GM21360 (cell line): ENCODE measurements at regions not wholly inside any gene's neighbourhood (a gene's known extent, or its start where the extent isn't known, plus 50 kb on each side); places are given as distances from the start of the nearest gene placed in this dataset.
"Not testable (repeated sequence)": the region's sequence is repeated elsewhere in the genome, so short reads cannot be mapped to it uniquely, and the experiment has no call there.

ENCODE experiments used
- ATAC-seq: cut with Tn5 transposase; IDR thresholded peaks from one replicate; pipeline ENCODE4 v1.9.1; 2021; ENCODE audit warnings: mild to moderate bottlenecking, moderate library complexity; ENCODE audit not compliant: unreplicated experiment

- ATAC-seq: no peak
These were observed 89.4 kb upstream of the C1orf174 start for GRCh38 chr1:3989465-3989864.

GRCh38 chr1:3992103-3992556 is 92.1 kb upstream of the C1orf174 start:
- ATAC-seq: no peak

DNA sequence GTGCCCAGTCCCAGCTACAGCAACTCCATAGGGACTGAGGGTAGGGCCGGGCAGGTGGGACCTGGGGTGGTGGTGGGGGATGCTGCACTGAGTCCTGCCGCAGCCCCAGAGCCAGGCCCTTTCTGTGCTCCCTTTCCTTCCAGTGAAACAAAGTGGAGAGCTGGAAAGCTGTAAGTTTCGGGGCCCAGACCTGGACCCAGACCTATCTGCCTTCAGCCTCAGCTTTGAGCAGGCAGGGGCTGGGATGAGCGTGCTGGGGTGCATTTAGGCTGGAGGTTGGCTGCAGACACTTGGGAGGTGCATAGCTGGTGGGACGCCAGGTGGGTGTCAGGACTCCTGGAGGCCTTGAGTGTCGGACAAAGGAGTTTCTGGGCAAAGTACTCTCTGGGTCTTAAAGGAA is 92.7 kb upstream of the C1orf174 start:
- no peak for ATAC-seq

DNA sequence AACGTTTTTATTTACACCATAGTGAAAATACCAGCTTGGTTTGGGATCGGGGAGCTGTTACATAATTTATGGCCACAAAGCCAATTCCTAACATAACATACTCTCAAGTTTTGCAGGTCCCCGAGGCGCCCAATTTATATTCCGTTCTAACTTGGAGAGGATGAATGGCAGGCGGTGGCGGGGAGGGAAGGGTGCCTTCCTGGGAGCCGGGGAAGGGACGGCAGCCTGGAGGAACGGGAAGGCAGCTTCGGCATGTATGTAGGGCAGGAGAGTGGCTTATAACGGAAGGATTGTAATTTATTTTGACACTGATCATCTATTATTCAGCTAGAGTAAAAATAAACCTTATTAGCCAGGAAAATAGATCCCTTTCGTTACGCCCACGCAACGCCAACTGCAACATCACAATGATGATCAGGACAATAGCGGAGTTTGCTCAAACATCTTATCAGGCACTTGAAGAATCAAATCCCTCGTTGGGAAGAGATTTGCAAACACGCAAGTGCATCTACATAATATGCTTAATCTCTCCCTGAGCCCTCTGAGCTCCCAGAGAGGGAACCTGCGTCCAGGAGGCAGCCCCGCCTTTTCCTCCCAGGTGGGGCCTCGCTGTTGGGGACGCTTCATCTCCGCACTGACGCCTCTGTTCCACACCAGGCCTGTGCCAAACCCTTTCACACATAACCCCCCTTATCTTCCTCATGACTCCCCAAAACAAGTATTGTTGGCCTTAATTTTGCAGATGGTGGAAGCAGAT is 93.7 kb upstream of the C1orf174 start:
- no peak for ATAC-seq

DNA sequence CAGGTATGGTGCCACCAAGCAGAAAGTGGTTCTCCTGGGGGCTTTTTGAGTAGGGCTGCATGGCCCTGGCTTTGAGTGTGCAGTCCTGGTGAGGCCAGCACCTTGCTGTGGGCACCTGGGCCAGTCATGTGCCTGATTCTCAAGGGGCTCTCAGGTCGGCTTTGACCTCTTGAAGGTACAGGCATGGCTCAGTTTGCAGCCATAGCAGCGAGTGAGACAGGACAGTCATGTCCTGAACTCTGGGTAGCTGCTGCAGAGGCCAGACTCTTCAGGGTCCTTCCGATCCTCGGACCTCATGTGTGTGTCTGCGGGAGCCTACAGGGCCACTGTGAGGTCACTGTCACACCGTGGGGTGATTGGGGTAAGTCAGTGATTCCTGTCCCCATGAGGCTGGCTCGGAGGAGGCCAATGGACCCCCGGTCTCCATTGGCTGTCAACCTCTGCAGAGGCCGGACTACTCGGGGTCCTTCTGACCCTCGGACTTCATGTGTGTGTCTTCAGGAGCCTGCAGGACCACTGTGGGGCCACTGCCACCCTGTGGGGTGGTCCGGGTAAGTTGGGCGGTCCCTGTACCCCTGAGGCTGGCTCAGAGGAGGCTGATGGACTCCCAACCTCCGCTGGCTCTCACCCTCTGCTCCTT is 95.2 kb upstream of the C1orf174 start:
- ATAC-seq: no peak

- ATAC-seq: no peak
These were observed 97.0 kb upstream of the C1orf174 start for GRCh38 chr1:3996846-3997705.

DNA sequence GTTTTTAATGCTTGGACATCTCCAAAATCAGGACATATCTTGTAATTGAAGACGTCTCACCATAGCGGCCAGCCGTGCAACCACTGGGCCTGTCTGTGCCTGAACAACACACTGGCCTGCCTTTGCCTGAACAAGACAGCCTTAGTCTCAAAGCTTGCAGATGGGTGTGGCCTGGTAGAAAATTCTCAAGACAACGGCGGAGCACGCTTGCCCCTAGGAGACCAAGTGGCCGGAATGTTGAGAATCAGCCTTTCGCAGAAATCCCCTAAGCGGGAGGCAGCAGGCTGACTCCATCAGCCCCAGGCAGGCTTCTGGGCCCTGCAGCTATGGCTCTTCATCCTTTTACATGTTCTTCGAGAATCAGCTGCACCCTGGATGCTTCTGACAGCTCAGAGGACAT is 98.0 kb upstream of the C1orf174 start:
- ATAC-seq: no peak

GRCh38 chr1:3999514-3999913 is 99.4 kb upstream of the C1orf174 start:
- ATAC-seq: not testable (repeated sequence)

GRCh38 chr1:3999941-4000735 is 100.1 kb upstream of the C1orf174 start:
- no peak for ATAC-seq

DNA sequence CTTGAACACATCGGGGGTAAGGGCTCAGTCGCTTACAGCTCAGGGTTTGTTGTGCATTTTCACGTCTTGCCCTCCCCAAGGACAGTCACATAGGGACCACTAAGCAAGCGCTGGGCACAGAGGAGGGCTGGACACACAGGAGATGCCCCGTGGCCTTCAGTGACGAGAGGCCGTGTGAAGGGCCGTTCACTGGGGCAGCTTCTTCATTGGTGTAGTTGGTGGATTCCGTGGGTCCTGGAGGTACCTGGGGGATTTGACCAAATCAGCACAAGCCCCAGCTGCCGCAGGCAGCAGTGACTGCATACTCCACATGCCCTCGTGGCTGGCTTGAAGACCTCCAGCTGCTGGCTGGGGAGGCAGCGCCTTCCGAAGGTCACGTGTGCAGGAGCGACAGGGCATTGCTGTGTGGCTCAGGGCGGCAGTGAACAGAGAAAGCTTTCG is 100.8 kb upstream of the C1orf174 start:
- ATAC-seq: no peak

GRCh38 chr1:4001461-4001860 is 101.4 kb upstream of the C1orf174 start:
- no peak for ATAC-seq

DNA sequence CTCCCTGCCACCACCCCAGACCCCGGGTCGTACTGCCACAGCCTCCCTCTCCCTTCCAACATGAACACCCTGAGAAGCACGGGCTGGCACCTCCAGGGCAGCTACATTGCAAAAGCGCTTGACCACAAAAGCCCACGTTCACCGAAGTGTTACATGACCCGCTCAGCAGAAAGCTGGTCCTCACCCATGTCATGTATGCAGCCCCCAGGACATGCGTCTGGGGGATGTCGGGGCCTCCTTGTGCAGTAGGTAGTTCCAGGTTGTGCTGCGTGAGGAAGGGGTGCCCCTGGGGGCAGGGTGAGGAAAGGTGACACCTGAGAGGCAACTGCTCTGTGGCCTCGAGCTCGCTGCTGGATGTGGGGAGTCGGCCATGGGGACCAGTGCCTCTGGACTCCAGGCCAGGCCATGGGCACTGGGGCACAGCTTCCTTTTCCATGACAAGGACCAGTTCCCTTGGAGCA is 102.0 kb upstream of the C1orf174 start:
- no peak for ATAC-seq

DNA sequence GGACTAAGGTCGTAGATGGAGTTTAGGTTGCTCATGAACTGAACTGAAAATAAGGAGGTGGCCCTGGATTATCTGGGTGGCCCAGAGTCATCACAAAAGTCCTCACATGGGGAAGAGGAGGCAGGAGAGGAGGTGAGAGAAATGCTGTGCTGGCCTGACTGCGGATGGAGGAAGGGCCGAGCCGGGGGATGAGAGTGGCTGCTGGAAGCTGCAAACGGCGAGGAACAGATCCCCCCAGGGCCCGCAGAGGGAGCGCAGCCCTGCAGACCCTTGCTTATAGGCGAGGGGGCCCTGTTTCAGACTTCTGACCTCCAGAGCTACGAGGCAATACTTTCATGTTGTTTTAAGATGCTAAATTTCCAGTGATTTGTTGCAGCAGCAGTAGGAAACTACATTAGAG is 102.7 kb upstream of the C1orf174 start:
- no peak for ATAC-seq

DNA sequence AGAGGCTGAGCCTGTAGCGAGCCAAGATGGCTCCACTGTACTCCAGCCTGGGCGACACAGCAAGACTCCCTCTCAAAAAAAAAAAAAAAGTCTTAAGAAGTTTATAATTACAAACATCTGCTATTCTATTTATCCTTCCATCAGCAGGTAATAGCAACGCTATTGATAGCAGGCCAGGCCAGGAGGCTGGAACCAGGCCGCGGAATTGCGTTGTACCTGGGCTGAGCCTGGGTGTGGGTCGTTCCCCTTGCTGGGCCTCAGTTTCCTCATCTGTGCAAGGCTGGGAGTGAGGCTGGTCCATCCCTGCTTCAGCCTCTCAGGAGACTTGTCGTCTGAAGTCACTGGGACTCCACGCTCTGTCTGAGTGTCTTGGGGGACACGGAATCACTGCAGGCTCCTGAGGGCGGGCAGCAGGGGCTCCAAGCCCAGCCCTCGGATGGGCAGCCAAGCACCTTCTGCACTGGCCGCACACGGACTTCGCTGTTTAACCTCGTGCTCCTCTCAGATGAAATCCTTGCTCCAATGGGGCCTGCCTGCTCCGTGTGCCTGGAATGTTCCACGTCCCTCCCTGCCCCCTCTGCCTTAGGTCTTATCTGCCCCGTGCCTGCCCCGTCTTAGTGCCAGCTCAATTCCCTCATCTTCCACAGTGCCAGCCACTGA is 103.9 kb upstream of the C1orf174 start:
- no peak for ATAC-seq

- ATAC-seq: no peak
These were observed 104.8 kb upstream of the C1orf174 start for GRCh38 chr1:4004635-4005430.

GRCh38 chr1:4005431-4005830 is 105.4 kb upstream of the C1orf174 start:
- no peak for ATAC-seq

- ATAC-seq: no peak
These were observed 106.8 kb upstream of the C1orf174 start for GRCh38 chr1:4006676-4007374.

- no peak for ATAC-seq
These were observed 110.2 kb upstream of the C1orf174 start for GRCh38 chr1:4010284-4010683.
